BJ (cell line): ENCODE measurements at regions not wholly inside any gene's neighbourhood (a gene's known extent, or its start where the extent isn't known, plus 50 kb on each side); places are given as distances from the start of the nearest gene placed in this dataset.

Experiments
- CTCF ChIA-PET: fragments of 350-600 bp; formaldehyde crosslinking; extraction: SDS; loops from one replicate; lab custom pipeline; 2021; ENCODE audit warnings: antibody characterized with exemption, inconsistent platforms; lab: Yijun Ruan, JAX
- POLR2A ChIA-PET: fragments of 300-600 bp; sonication (Branson Sonifier 250); formaldehyde crosslinking; extraction: SDS; loops from one replicate; lab custom pipeline; 2021; ENCODE audit warnings: antibody characterized with exemption; lab: Charles Lee
- DNase-seq: peaks from one replicate; pipeline ENCODE4 v3.0.0-alpha.2; 2011; ENCODE audit warnings: low read depth
- H3K27me3 ChIP-seq: 2 replicates; pipeline ENCODE4 v1.6.0; 2011; ENCODE audit warnings: low read length; ENCODE audit not compliant: control insufficient read depth, insufficient read depth
- H3K36me3 ChIP-seq: 2 replicates; pipeline ENCODE4 v1.5.1; 2011; ENCODE audit warnings: low read length; ENCODE audit not compliant: control insufficient read depth, insufficient read depth
- H3K4me3 ChIP-seq: 2 replicates; pipeline ENCODE4 v1.5.1; 2011; ENCODE audit warnings: low read depth, mild to moderate bottlenecking, control low read depth, low read length
- TF ChIP-seq, protein P1 (sequence below): IDR thresholded peaks from 2 replicates; pipeline ENCODE4 v1.5.1; 2011; ENCODE audit warnings: low read depth, mild to moderate bottlenecking, control low read depth, inconsistent platforms, low read length, moderate library complexity; ENCODE audit not compliant: insufficient read depth

DNA sequence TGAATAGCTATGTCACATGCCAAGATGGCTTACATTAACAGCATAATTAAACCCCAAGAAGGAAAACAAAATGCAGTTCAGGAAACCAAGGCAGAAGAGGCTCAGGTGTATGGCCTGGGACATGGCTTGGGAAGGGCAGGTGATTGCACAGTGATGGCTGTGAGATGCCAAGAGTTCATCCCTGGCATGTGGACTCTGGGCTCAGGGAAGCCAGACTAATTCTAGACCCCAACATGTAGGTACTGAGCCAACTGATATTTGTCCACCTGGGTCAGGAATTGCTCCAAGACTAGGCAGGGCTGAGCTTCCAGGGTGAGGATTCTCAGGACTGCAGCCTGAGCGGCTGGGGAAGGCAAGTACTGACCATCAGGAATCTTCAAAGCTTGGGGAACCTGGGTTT, 218.4 kb upstream of the PIK3R1 start:
- H3K27me3 ChIP-seq, result no peaks in the 10 kb centered on the region
- no peaks in the 10 kb centered on the region for H3K36me3 ChIP-seq
- DNase-seq, result no peak
- ChIA-PET POLR2A (no interaction called here), CTCF (no interaction called here)
- H3K4me3 ChIP-seq, result no peak overlapping the region
- TF ChIP-seq, protein P1, sequence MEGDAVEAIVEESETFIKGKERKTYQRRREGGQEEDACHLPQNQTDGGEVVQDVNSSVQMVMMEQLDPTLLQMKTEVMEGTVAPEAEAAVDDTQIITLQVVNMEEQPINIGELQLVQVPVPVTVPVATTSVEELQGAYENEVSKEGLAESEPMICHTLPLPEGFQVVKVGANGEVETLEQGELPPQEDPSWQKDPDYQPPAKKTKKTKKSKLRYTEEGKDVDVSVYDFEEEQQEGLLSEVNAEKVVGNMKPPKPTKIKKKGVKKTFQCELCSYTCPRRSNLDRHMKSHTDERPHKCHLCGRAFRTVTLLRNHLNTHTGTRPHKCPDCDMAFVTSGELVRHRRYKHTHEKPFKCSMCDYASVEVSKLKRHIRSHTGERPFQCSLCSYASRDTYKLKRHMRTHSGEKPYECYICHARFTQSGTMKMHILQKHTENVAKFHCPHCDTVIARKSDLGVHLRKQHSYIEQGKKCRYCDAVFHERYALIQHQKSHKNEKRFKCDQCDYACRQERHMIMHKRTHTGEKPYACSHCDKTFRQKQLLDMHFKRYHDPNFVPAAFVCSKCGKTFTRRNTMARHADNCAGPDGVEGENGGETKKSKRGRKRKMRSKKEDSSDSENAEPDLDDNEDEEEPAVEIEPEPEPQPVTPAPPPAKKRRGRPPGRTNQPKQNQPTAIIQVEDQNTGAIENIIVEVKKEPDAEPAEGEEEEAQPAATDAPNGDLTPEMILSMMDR, result no peak

DNA sequence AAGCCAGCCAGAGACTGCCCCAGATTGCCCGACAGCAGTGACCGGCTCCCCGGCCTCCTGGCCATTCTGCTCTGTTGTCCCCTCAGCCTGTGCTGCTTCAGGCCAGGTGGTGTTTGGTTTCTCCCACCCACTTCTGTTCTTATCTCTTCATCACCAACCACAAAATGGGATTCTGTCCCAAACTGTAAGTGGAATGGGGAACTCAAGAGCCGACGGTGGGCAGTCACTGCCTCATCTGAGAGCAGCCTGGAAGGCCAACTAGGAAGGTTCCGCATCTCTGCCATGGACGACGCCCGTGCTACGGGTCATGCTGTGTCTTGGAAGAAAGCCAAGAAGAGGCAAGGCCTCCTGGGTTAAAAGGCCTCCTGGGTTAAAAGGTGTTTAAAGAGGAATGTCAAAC, 219.0 kb upstream of the PIK3R1 start:
- ChIA-PET CTCF (no interaction called here), POLR2A (no interaction called here)
- DNase-seq, result no peak
- no peaks in the 10 kb centered on the region for H3K27me3 ChIP-seq
- TF ChIP-seq, protein P1, result no peak
- no peaks in the 10 kb centered on the region for H3K36me3 ChIP-seq
- H3K4me3 ChIP-seq, result no peak overlapping the region

DNA sequence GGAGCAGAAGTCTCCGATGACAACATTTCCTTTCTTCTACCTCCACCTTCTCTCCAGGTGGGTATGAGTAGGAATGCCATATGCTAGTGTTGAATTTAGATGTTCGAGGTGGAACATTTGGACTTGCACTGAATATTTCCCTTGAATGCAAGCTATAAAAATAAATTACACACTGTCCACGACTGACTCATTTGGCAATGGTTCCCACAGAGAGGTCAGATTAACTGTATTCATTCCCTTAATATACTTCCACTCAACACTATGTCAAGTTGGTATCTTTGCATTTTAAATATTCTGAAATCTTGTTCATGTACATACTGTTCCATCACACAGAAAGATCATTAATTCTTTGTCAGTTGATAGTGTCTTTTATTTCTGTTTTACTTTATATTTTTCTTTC, 222.6 kb upstream of the PIK3R1 start:
- DNase-seq, result no peak

DNA sequence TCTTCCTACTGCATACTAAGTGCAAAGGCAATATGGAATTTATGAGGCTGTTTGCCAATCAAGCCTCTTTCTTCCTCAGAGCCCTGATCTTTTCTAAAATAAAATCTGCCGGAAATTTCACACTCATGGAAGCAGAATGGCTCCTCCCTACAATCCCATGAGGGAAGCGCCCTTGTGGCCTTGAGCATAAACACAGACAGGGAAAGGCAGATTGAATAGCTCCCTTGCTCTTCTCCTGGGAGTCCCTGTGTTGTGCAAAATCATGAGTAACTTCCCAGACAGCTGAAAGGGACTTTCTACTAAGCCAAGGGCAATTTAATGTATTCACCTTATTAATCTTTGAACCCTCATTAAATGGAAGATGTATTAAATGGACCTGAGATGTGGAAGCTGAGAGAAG, 226.1 kb upstream of the PIK3R1 start:
- no peaks in the 10 kb centered on the region for H3K36me3 ChIP-seq
- TF ChIP-seq, protein P1, result peak; percentile 15; the same call in 1 of the 2 replicates
- H3K4me3 ChIP-seq, result no peak overlapping the region
- H3K27me3 ChIP-seq, result no peaks in the 10 kb centered on the region
- POLR2A ChIA-PET, result no interaction called here
- CTCF ChIA-PET, result no interaction called here
- DNase-seq, result no peak

More for the DNA sequence above, 222.6 kb upstream of the PIK3R1 start:
- no peaks in the 10 kb centered on the region for H3K36me3 ChIP-seq
- POLR2A ChIA-PET, result no interaction called here
- no peak overlapping the region for H3K4me3 ChIP-seq
- CTCF ChIA-PET, result no interaction called here
- H3K27me3 ChIP-seq, result no peaks in the 10 kb centered on the region
- TF ChIP-seq, protein P1, result no peak

DNA sequence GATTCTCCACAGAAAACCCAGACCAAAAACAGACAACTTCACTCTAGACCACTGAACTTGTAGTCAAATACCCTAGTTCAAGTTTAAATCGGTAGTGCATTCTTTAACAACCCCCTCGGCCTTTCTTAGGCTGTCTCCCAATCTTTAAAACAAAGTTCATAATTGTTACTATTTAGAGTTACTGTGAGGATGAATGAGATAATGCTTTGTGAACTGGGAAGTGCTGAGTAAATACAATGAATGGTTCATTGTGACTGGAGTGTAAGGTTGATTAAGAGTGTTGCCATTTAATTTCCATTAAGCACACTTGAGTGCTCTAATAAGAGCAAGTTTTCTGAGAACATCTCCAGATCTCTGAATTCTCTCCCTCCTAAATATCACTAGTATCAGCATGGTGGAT, 228.8 kb upstream of the PIK3R1 start:
- Histone ChIP-seq H3K36me3 (no peaks in the 10 kb centered on the region), H3K4me3 (no peak overlapping the region), H3K27me3 (no peaks in the 10 kb centered on the region)
- CTCF ChIA-PET, result no interaction called here
- no peak for DNase-seq
- POLR2A ChIA-PET, result no interaction called here
- TF ChIP-seq, protein P1, result no peak
